ENCODE measurements at regions not wholly inside any gene's neighbourhood (a gene's known extent, or its start where the extent isn't known, plus 50 kb on each side); places are given as distances from the start of the nearest gene placed in this dataset.

DNA sequence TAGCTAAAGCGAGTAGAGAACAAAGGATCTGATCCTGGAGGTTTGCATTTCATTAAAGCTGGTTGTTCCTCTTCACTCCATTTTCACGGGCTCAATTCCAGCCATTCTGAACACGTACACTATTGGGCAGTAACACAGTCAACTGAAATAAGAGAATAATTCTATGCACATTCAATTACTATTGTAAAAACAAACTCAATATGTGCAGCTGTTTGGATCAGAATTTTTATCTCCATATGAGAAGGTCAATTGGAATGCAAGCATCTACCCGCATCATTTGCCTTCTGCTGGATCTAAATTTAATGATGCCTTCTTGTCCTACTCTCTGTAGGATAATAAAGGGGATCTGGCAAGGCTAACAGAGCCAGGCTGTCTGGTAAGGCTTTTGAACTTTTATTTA, 562.8 kb upstream of the CCDC179 start:
- no peak for TF ChIP-seq ZFX (IDR thresholded peaks at IDR 0.05)
- no peak for TF ChIP-seq CTCF (conservative IDR thresholded peaks at IDR 0.05)
- H3K27ac ChIP-seq, result no peak overlapping the region

- TF ChIP-seq ZFX (IDR thresholded peaks at IDR 0.05) (no peak), CTCF (conservative IDR thresholded peaks at IDR 0.05) (no peak)
- no peak overlapping the region for H3K27ac ChIP-seq
Measured at GRCh38 chr11:23423656-23424055, 563.4 kb upstream of the CCDC179 start.

- no peak overlapping the region for H3K27ac ChIP-seq
- TF ChIP-seq ZFX (IDR thresholded peaks at IDR 0.05) (no peak), CTCF (conservative IDR thresholded peaks at IDR 0.05) (no peak)
Measured at GRCh38 chr11:23425381-23425780, 565.1 kb upstream of the CCDC179 start.

DNA sequence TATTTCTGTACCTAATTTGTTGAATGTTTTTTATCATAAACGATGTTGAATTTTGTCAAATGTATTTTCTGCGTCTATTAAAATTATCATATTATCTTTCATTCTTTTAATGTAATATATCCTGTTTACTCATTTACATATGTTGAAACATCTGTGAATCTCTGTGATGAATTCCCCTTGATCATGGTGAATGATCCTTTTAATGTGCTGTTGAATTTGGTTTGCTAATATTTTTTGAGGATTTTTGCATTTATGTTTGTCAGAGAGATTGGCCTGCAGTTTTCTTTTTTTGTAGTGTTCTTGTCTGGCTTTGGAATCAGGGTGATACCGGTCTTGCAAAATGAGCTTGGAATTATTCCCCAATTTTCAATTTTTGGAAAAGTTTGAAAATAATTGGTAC, 569.3 kb upstream of the CCDC179 start:
- H3K27ac ChIP-seq, result no peak overlapping the region
- TF ChIP-seq ZFX (IDR thresholded peaks at IDR 0.05), result no peak
- TF ChIP-seq CTCF (conservative IDR thresholded peaks at IDR 0.05), result no peak

DNA sequence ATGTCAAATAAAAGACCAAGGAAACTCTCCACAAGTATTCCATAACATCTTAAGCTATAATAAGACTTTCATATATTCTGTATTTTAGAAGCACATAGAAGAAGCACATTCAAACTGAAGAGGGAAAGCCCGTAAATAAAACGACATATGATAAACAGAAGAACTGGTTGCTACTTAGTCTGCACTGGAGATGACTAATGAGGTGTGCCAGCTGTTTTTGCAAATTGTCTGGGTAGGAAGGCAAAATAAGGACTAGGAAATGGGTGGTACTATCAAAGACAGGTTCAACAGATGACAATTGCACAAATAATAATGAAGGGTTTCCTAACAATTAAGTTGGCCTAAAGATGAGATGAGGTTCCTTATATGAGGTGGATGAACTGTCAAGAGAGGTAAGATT, 593.2 kb upstream of the CCDC179 start:
- TF ChIP-seq CTCF (conservative IDR thresholded peaks at IDR 0.05) (no peak), ZFX (IDR thresholded peaks at IDR 0.05) (no peak)
- H3K27ac ChIP-seq, result no peak overlapping the region

GRCh38 chr11:23455321-23455891, 595.1 kb upstream of the CCDC179 start:
- H3K27ac ChIP-seq, result no peak overlapping the region
- TF ChIP-seq ZFX (IDR thresholded peaks at IDR 0.05) (no peak), CTCF (conservative IDR thresholded peaks at IDR 0.05) (no peak)

GRCh38 chr11:23457641-23458040, 597.4 kb upstream of the CCDC179 start:
- no peak overlapping the region for H3K27ac ChIP-seq
- no peak for TF ChIP-seq CTCF (conservative IDR thresholded peaks at IDR 0.05)
- no peak for TF ChIP-seq ZFX (IDR thresholded peaks at IDR 0.05)

All from C4-2B (cell line).